ENCODE measurements at regions not wholly inside any gene's neighbourhood (a gene's known extent, or its start where the extent isn't known, plus 50 kb on each side); places are given as distances from the start of the nearest gene placed in this dataset.

DNA sequence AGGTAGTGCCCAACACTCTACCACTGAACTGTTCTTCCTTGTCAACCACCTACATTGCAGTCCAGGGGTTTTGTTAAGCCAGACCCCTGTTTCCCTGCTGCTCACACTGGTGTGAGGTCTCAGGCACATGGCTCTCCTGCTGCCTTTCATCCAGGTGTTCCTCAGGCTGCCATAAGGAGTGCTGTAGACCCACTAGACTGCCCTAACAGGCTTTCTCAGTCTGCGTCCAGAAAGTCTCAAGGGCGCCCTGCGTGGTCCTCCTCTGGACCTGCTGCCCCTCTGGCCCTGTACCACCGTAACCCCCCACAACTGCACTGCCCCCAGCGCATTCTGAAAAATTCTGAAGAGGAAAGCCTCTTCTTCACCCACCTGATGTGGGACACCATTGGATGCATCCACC is 225.7 kb upstream of the ANKRD30A start:
- H3K27ac ChIP-seq, result peak overlapping the region; percentile 54
- no peak for TF ChIP-seq ZFX (IDR thresholded peaks at IDR 0.05)
- TF ChIP-seq, protein P1, sequence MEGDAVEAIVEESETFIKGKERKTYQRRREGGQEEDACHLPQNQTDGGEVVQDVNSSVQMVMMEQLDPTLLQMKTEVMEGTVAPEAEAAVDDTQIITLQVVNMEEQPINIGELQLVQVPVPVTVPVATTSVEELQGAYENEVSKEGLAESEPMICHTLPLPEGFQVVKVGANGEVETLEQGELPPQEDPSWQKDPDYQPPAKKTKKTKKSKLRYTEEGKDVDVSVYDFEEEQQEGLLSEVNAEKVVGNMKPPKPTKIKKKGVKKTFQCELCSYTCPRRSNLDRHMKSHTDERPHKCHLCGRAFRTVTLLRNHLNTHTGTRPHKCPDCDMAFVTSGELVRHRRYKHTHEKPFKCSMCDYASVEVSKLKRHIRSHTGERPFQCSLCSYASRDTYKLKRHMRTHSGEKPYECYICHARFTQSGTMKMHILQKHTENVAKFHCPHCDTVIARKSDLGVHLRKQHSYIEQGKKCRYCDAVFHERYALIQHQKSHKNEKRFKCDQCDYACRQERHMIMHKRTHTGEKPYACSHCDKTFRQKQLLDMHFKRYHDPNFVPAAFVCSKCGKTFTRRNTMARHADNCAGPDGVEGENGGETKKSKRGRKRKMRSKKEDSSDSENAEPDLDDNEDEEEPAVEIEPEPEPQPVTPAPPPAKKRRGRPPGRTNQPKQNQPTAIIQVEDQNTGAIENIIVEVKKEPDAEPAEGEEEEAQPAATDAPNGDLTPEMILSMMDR (conservative IDR thresholded peaks at IDR 0.05), result no peak

- H3K27ac ChIP-seq, result no peak overlapping the region
- TF ChIP-seq, protein P1 (conservative IDR thresholded peaks at IDR 0.05), result peak; percentile 81
- TF ChIP-seq ZFX (IDR thresholded peaks at IDR 0.05), result no peak
These were observed 236.3 kb upstream of the ANKRD30A start for GRCh38 chr10:36888925-36889573.

DNA sequence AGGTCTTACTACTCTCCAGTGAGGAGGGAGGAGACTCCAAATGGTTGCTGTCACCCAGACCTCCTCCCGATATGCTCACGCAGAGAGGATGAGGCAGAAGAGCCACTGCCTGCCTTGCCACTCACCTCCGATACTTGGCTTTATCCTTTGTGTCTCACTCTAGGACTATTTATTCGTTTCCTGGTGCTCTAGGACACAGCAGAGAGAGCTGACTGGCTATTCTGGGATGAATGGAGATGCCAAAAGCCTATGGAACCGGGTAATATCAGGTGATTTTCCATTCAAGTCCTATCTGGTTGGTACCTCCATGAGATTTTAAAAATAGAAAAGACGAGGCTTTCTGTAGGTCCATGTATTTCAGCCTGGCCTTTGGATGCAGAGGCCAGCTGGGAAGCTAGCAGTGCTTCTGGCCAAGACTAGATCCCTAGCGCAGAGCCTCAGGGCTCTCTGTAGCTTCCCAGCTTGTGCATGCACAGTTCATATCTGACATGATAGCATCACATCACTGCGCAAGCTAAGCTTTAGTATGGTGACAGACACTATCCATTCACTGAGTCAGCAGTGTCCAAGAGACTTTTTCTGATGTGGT is 239.0 kb upstream of the ANKRD30A start:
- no peak for TF ChIP-seq ZFX (IDR thresholded peaks at IDR 0.05)
- TF ChIP-seq, protein P1 (conservative IDR thresholded peaks at IDR 0.05), result no peak
- no peak overlapping the region for H3K27ac ChIP-seq

- H3K27ac ChIP-seq, result no peak overlapping the region
- no peak for TF ChIP-seq ZFX (IDR thresholded peaks at IDR 0.05)
- TF ChIP-seq, protein P1 (conservative IDR thresholded peaks at IDR 0.05), result no peak
These were observed 239.7 kb upstream of the ANKRD30A start for GRCh38 chr10:36885746-36886145.

DNA sequence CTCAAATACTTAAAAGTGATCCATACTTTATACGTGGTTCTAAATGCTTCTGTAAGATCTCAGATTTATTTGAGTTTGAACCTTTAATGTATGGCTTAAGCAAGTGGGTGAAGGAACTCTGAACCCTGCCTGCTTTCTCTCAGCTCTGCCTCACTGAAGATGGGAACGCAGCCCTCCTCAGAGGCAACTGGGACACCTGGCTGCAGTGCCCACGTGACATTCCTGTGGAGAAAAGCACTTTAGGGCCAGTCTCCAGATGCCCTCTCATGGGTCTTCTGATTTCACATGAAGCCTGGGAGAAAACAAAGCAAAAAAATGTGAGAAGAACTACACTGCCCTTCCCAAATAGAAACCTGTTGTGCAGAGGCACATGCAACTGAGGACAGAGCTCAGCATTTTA is 242.6 kb upstream of the ANKRD30A start:
- H3K27ac ChIP-seq, result no peak overlapping the region
- TF ChIP-seq, protein P1 (conservative IDR thresholded peaks at IDR 0.05), result no peak
- no peak for TF ChIP-seq ZFX (IDR thresholded peaks at IDR 0.05)

DNA sequence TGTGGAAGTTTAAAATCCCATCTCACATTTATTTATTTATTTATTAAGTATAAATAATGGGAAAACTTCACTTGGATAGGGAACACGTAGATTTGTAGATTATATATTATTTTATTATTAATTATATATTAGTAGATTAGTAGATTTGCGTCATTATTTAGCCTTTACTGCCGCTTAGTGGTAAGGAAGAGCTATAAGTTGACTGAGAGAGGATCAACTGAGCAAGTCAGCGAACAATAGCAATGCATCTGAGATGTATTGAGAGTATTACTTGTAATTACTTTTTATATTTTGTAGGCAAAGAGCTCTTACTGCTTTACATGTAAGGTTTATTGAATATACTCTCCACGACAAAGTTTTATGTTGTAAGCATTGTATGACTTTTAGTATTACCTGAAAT is 244.5 kb upstream of the ANKRD30A start:
- H3K27ac ChIP-seq, result no peak overlapping the region
- TF ChIP-seq ZFX (IDR thresholded peaks at IDR 0.05), result no peak
- TF ChIP-seq, protein P1 (conservative IDR thresholded peaks at IDR 0.05), result peak; percentile 81

DNA sequence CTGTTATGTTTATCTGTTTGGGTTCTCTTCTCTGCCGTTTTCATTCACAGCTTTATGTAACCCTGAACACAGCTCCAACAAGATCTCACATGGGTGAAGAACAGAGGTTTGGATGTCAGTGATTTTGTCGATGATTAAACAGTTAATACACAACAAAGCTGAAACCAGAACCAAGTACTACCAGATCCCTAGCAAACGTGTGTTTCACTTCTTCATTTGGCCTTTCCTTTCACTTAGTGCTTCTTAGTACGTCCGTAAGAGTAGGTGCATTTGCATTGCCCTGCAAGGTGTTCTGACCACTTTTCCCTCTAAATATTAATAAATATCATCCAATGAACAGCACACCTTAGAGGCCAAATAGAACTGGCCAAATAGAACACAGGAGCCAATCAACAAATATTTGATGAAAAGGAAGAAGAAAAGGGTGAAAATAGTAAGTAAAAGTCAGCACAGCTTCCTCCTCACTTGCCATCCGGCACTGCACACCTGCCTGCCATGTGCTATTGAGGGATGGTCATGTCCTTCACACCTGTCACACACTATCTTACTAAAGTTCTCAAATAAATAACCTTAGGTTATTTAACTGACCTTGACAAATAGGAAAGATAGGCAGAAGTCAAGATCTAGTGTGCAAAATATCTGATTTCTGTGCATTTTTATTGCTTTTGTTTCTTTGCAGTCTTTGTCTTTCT is 252.6 kb upstream of the ANKRD30A start:
- H3K27ac ChIP-seq, result no peak overlapping the region
- TF ChIP-seq, protein P1 (conservative IDR thresholded peaks at IDR 0.05), result no peak
- no peak for TF ChIP-seq ZFX (IDR thresholded peaks at IDR 0.05)

All from C4-2B (cell line).